GM12872 (cell line): ENCODE measurements at regions not wholly inside any gene's neighbourhood (a gene's known extent, or its start where the extent isn't known, plus 50 kb on each side); places are given as distances from the start of the nearest gene placed in this dataset.

Source experiments
- CTCF ChIP-seq: IDR thresholded peaks from 3 replicates; pipeline ENCODE4 v1.5.1; 2011; ENCODE audit warnings: low read depth, mild to moderate bottlenecking, low read length, moderate library complexity; ENCODE audit not compliant: insufficient read depth

GRCh38 chr13:19053561-19053960 is 128.1 kb downstream of the TUBA3C start:
- no peak for TF ChIP-seq CTCF

GRCh38 chr13:19052931-19053330 is 128.7 kb downstream of the TUBA3C start:
- TF ChIP-seq CTCF = no peak

- no peak for TF ChIP-seq CTCF
Observed at GRCh38 chr13:19052180-19052579, 129.4 kb downstream of the TUBA3C start.

- no peak for TF ChIP-seq CTCF
Observed at GRCh38 chr13:19050901-19051300, 130.7 kb downstream of the TUBA3C start.

- no peak for TF ChIP-seq CTCF
Observed at GRCh38 chr13:19048381-19048780, 133.2 kb downstream of the TUBA3C start.

- TF ChIP-seq CTCF = no peak
Observed at GRCh38 chr13:19023115-19023514, 158.5 kb downstream of the TUBA3C start.

GRCh38 chr13:19020988-19021387 is 160.6 kb downstream of the TUBA3C start:
- TF ChIP-seq CTCF = no peak

- no peak for TF ChIP-seq CTCF
Observed at GRCh38 chr13:18998389-18998788, 183.2 kb downstream of the TUBA3C start.
